Neural progenitor cell (in vitro differentiated cells): ENCODE measurements at regions not wholly inside any gene's neighbourhood (a gene's known extent, or its start where the extent isn't known, plus 50 kb on each side); places are given as distances from the start of the nearest gene placed in this dataset.

ENCODE experiments used
- DNase-seq: peaks from one replicate; pipeline ENCODE4 v3.0.0-alpha.2; 2016; ENCODE audit warnings: low spot score
- H2AFZ ChIP-seq: fragments of 200-600 bp; sonication (generic); replicated peaks from 2 replicates; pipeline ENCODE4 v1.6.1; 2016; ENCODE audit warnings: antibody characterized with exemption
- H3F3A ChIP-seq: fragments of 200-600 bp; sonication (generic); 2 replicates; pipeline ENCODE4 v1.6.1; 2016; ENCODE audit warnings: antibody characterized with exemption, low read depth
- H3K27ac ChIP-seq: fragments of 200-600 bp; sonication (generic); 2 replicates; pipeline ENCODE4 v1.5.1; 2016; ENCODE audit warnings: mild to moderate bottlenecking
- H3K27me3 ChIP-seq: fragments of 200-600 bp; sonication (generic); 2 replicates; pipeline ENCODE4 v1.6.1; 2016; ENCODE audit warnings: mild to moderate bottlenecking, moderate library complexity
- H3K36me3 ChIP-seq: fragments of 200-600 bp; sonication (generic); 2 replicates; pipeline ENCODE4 v1.5.1; 2016
- H3K4me1 ChIP-seq: fragments of 200-600 bp; sonication (generic); 2 replicates; pipeline ENCODE4 v1.6.1; 2016; ENCODE audit warnings: mixed run types
- H3K4me2 ChIP-seq: fragments of 200-600 bp; sonication (generic); 2 replicates; pipeline ENCODE4 v1.6.1; 2016
- H3K4me3 ChIP-seq: fragments of 200-600 bp; sonication (generic); 2 replicates; pipeline ENCODE4 v1.5.1; 2016
- H3K79me2 ChIP-seq: fragments of 200-600 bp; sonication (generic); 2 replicates; pipeline ENCODE4 v1.6.1; 2016; ENCODE audit warnings: low read depth
- H3K9ac ChIP-seq: fragments of 200-600 bp; sonication (generic); 2 replicates; pipeline ENCODE4 v1.6.1; 2016
- H3K9me3 ChIP-seq: fragments of 200-600 bp; sonication (generic); 2 replicates; pipeline ENCODE4 v1.5.1; 2016; ENCODE audit warnings: low read depth
- H4K20me1 ChIP-seq: fragments of 200-600 bp; sonication (generic); 2 replicates; pipeline ENCODE4 v1.6.1; 2016; ENCODE audit warnings: low read depth
- H3K27ac Mint-ChIP-seq: 3 replicates; pipeline ENCODE4 v1.8.0; 2021; ENCODE audit warnings: mixed read lengths
- H3K27me3 Mint-ChIP-seq: 2 replicates; pipeline ENCODE4 v1.8.0; 2022; ENCODE audit warnings: low read depth, mild to moderate bottlenecking, inconsistent platforms, moderate library complexity, mixed read lengths; ENCODE audit not compliant: insufficient read depth
- H3K36me3 Mint-ChIP-seq: 3 replicates; pipeline ENCODE4 v1.8.0; 2021; ENCODE audit warnings: mixed read lengths
- H3K4me1 Mint-ChIP-seq: 3 replicates; pipeline ENCODE4 v1.8.0; 2021; ENCODE audit warnings: mixed read lengths
- H3K4me3 Mint-ChIP-seq: 3 replicates; pipeline ENCODE4 v1.8.0; 2021; ENCODE audit warnings: mild to moderate bottlenecking, moderate library complexity, mixed read lengths
- H3K9me3 Mint-ChIP-seq: 3 replicates; pipeline ENCODE4 v1.8.0; 2020; ENCODE audit warnings: mixed read lengths
- CTCF ChIP-seq: fragments of 200-600 bp; sonication (generic); IDR thresholded peaks from 2 replicates; pipeline ENCODE4 v1.5.1; 2017; ENCODE audit warnings: antibody characterized with exemption, mild to moderate bottlenecking
- EZH2 ChIP-seq: fragments of 200-600 bp; sonication (generic); IDR thresholded peaks from 2 replicates; pipeline ENCODE4 v1.6.1; 2017; ENCODE audit warnings: antibody characterized with exemption, mild to moderate bottlenecking, moderate library complexity
- EZH2phosphoT487 ChIP-seq: fragments of 200-600 bp; sonication (generic); IDR thresholded peaks from 2 replicates; pipeline ENCODE4 v1.6.1; 2017; ENCODE audit warnings: antibody characterized with exemption

- H3K27me3 ChIP-seq, result no peaks in the 10 kb centered on the region
- H3F3A ChIP-seq, result no peaks in the 10 kb centered on the region
- Mint-ChIP-seq H3K27ac (no peak overlapping the region), H3K27me3 (peaks cover 3% of the 10 kb centered on the region), H3K9me3 (no peaks in the 10 kb centered on the region), H3K36me3 (no peaks in the 10 kb centered on the region), H3K4me3 (no peak overlapping the region), H3K4me1 (peaks cover 2% of the 10 kb centered on the region)
- no peak for TF ChIP-seq CTCF
- TF ChIP-seq EZH2, result no peak
- no peak for TF ChIP-seq EZH2phosphoT487
- no peaks in the 10 kb centered on the region for H3K79me2 ChIP-seq
- H3K9ac ChIP-seq, result no peak overlapping the region
- H3K4me1 ChIP-seq, result no peaks in the 10 kb centered on the region
- H3K4me2 ChIP-seq, result no peak overlapping the region
- H2AFZ ChIP-seq, result no peak overlapping the region
- DNase-seq, result no peak
- H3K9me3 ChIP-seq, result no peaks in the 10 kb centered on the region
- no peaks in the 10 kb centered on the region for H3K36me3 ChIP-seq
- no peaks in the 10 kb centered on the region for H4K20me1 ChIP-seq
- H3K4me3 ChIP-seq, result no peak overlapping the region
- H3K27ac ChIP-seq, result no peak overlapping the region
Measured at GRCh38 chr2:59077981-59078531, 836.9 kb upstream of the FANCL start.

- peaks cover 5% of the 10 kb centered on the region for H3K27me3 Mint-ChIP-seq
- H3K27ac Mint-ChIP-seq, result no peak overlapping the region
- H3K4me1 Mint-ChIP-seq, result peaks cover 2% of the 10 kb centered on the region
- H3K9ac ChIP-seq, result no peak overlapping the region
- no peak overlapping the region for H3K4me3 Mint-ChIP-seq
- no peak for DNase-seq
- H3K27me3 ChIP-seq, result no peaks in the 10 kb centered on the region
- no peaks in the 10 kb centered on the region for H3K4me1 ChIP-seq
- H2AFZ ChIP-seq, result no peak overlapping the region
- H3K9me3 Mint-ChIP-seq, result peaks cover 2% of the 10 kb centered on the region
- H3K36me3 ChIP-seq, result no peaks in the 10 kb centered on the region
- no peak overlapping the region for H3K27ac ChIP-seq
- H3K79me2 ChIP-seq, result no peaks in the 10 kb centered on the region
- H3K4me2 ChIP-seq, result no peak overlapping the region
- H3K9me3 ChIP-seq, result no peaks in the 10 kb centered on the region
- H3K4me3 ChIP-seq, result no peak overlapping the region
- no peaks in the 10 kb centered on the region for H3F3A ChIP-seq
- no peak for TF ChIP-seq CTCF
- TF ChIP-seq EZH2phosphoT487, result no peak
- no peak for TF ChIP-seq EZH2
- H4K20me1 ChIP-seq, result no peaks in the 10 kb centered on the region
- H3K36me3 Mint-ChIP-seq, result no peaks in the 10 kb centered on the region
Measured at GRCh38 chr2:59077026-59077725, 836.1 kb upstream of the FANCL start.

- DNase-seq, result no peak
- no peak overlapping the region for H3K4me3 ChIP-seq
- no peaks in the 10 kb centered on the region for H3F3A ChIP-seq
- H3K36me3 ChIP-seq, result no peaks in the 10 kb centered on the region
- H2AFZ ChIP-seq, result no peak overlapping the region
- H4K20me1 ChIP-seq, result no peaks in the 10 kb centered on the region
- TF ChIP-seq EZH2 (no peak), CTCF (no peak), EZH2phosphoT487 (no peak)
- no peak overlapping the region for H3K9ac ChIP-seq
- H3K4me1 ChIP-seq, result no peaks in the 10 kb centered on the region
- H3K27me3 ChIP-seq, result no peaks in the 10 kb centered on the region
- no peak overlapping the region for H3K4me2 ChIP-seq
- H3K79me2 ChIP-seq, result no peaks in the 10 kb centered on the region
- H3K27ac ChIP-seq, result no peak overlapping the region
- Mint-ChIP-seq H3K4me1 (peaks cover 2% of the 10 kb centered on the region), H3K4me3 (no peak overlapping the region), H3K9me3 (peaks cover 6% of the 10 kb centered on the region), H3K27ac (no peak overlapping the region), H3K36me3 (no peaks in the 10 kb centered on the region), H3K27me3 (peaks cover 7% of the 10 kb centered on the region)
- H3K9me3 ChIP-seq, result no peaks in the 10 kb centered on the region
Measured at GRCh38 chr2:59076079-59076619, 835.0 kb upstream of the FANCL start.
